HCT116 (cell line): ENCODE measurements at regions not wholly inside any gene's neighbourhood (a gene's known extent, or its start where the extent isn't known, plus 50 kb on each side); places are given as distances from the start of the nearest gene placed in this dataset.

Experiments
- ATAC-seq: fragments of 200-7000 bp; cut with Tn5 transposase; 2 replicates; pipeline ENCODE4 v1.9.1; 2020; ENCODE audit warnings: mild to moderate bottlenecking, moderate library complexity
- BruUV-seq: library from RNA; stranded (reverse); fragments of 400-500 nt; replicated peaks from 2 replicates; lab custom pipeline; 2021; lab: Mats Ljungman, UMichigan
- CTCF ChIA-PET: fragments of 300-600 bp; sonication (Branson Sonifier 250); formaldehyde crosslinking; loops from one replicate; lab custom pipeline; 2021; ENCODE audit warnings: antibody characterized with exemption; lab: Charles Lee
- POLR2A ChIA-PET: fragments of 300-600, 350-600 bp; sonication (Branson Sonifier 250); formaldehyde crosslinking; loops from one replicate; lab custom pipeline; 2021; ENCODE audit warnings: antibody characterized with exemption; lab: Charles Lee
- RAD21 ChIA-PET, 2 experiments: fragments of 300-600 bp; sonication (Branson Sonifier 250); formaldehyde crosslinking; loops; one replicate each; lab custom pipeline; 2023; ENCODE audit warnings: low total read pairs in 2 of 2; ENCODE audit not compliant: uncharacterized antibody in 2 of 2, unreplicated experiment in 2 of 2, low non-redundant PET in 1 of 2; lab: Charles Lee
- DNase-seq: peaks from one replicate; pipeline ENCODE4 v3.0.0-alpha.2; 2010; ENCODE audit warnings: low read depth, low spot score
- H2AFZ ChIP-seq: fragments of 200-600 bp; shearing (Covaris generic), sonication (generic); 2 replicates; pipeline ENCODE4 v1.6.1; 2017; ENCODE audit warnings: low read depth, mixed run types, mixed read lengths, antibody characterized with exemption, low read length; ENCODE audit not compliant: poor library complexity, severe bottlenecking
- H3K27ac ChIP-seq: 2 replicates; pipeline ENCODE4 v1.5.1; 2012; ENCODE audit warnings: low read depth, low read length
- H3K27me3 ChIP-seq: fragments of 200-600 bp; sonication (generic); 2 replicates; pipeline ENCODE4 v1.6.1; 2016; ENCODE audit warnings: mixed run types, low read length, mixed read lengths; ENCODE audit not compliant: insufficient read depth
- H3K36me3 ChIP-seq, 2 experiments: fragments of 200-500 bp in 1 of 2; fragments of 200-600 bp in 1 of 2; sonication (Bioruptor generic) in 1 of 2; sonication (generic) in 1 of 2; 2 replicates each; pipeline versions ENCODE4 v1.5.1 to v1.6.1; 2014 to 2016; ENCODE audit warnings: low read length in 2 of 2, inconsistent platforms in 1 of 2, mixed read lengths in 1 of 2, mixed run types in 1 of 2; ENCODE audit not compliant: insufficient read depth in 2 of 2, control insufficient read depth in 1 of 2
- H3K4me1 ChIP-seq, 2 experiments: fragments of 200-600 bp in 1 of 2; sonication (generic) in 1 of 2; 2 replicates each; pipeline versions ENCODE4 v1.5.1 to v1.6.1; 2012 to 2017; ENCODE audit warnings: low read length in 2 of 2, inconsistent platforms in 1 of 2, mild to moderate bottlenecking in 1 of 2, mixed read lengths in 1 of 2, mixed run types in 1 of 2, moderate library complexity in 1 of 2; ENCODE audit not compliant: insufficient read depth in 2 of 2, control insufficient read depth in 1 of 2
- H3K4me2 ChIP-seq: fragments of 200-600 bp; sonication (generic); 2 replicates; pipeline ENCODE4 v1.6.1; 2017; ENCODE audit warnings: mixed run types, low read length, mixed read lengths
- H3K4me3 ChIP-seq, 2 experiments: fragments of 200-600 bp in 1 of 2; sonication (generic) in 1 of 2; replicated peaks in 1 of 2; 2 replicates each; pipeline ENCODE4 v1.5.1; 2011 to 2016; ENCODE audit warnings: low read length in 2 of 2, control low read depth in 1 of 2, low read depth in 1 of 2, mild to moderate bottlenecking in 1 of 2, mixed read lengths in 1 of 2, mixed run types in 1 of 2
- H3K79me2 ChIP-seq: fragments of 200-600 bp; sonication (generic); 2 replicates; pipeline ENCODE4 v1.6.1; 2017; ENCODE audit warnings: mild to moderate bottlenecking, mixed run types, low read length, moderate library complexity, mixed read lengths; ENCODE audit not compliant: insufficient read depth
- H3K9ac ChIP-seq: fragments of 200-600 bp; sonication (generic); 2 replicates; pipeline ENCODE4 v1.6.1; 2016; ENCODE audit warnings: low read length, mixed read lengths
- H3K9me2 ChIP-seq: fragments of 200-600 bp; sonication (generic), shearing (Covaris generic); 2 replicates; pipeline ENCODE4 v1.6.1; 2017; ENCODE audit warnings: mixed run types, mild to moderate bottlenecking, moderate library complexity; ENCODE audit not compliant: insufficient read depth
- H3K9me3 ChIP-seq, 2 experiments: fragments of 200-500 bp in 1 of 2; fragments of 200-600 bp in 1 of 2; sonication (Bioruptor generic) in 1 of 2; sonication (generic) in 1 of 2; 2 replicates each; pipeline ENCODE4 v1.6.1; 2014 to 2017; ENCODE audit warnings: low read length in 2 of 2, mixed read lengths in 2 of 2, inconsistent platforms in 1 of 2, low read depth in 1 of 2, mild to moderate bottlenecking in 1 of 2, mixed run types in 1 of 2, moderate library complexity in 1 of 2; ENCODE audit not compliant: control insufficient read depth in 1 of 2, insufficient read depth in 1 of 2
- H4K20me1 ChIP-seq: fragments of 200-600 bp; sonication (generic), shearing (Covaris generic); 2 replicates; pipeline ENCODE4 v1.6.1; 2017; ENCODE audit warnings: mixed run types, mild to moderate bottlenecking, moderate library complexity; ENCODE audit not compliant: insufficient read depth
- CBX3 ChIP-seq: IDR thresholded peaks from 2 replicates; pipeline ENCODE4 v1.6.1; 2012; ENCODE audit warnings: low read depth
- CEBPB ChIP-seq: IDR thresholded peaks from 2 replicates; pipeline ENCODE4 v1.6.1; 2012; ENCODE audit warnings: low read depth
- CTCF ChIP-seq, 3 experiments: fragments of 200-600 bp in 1 of 3; sonication (generic) in 1 of 3; IDR thresholded peaks in 2 of 3; conservative IDR thresholded peaks in 1 of 3; 2 replicates each; pipeline ENCODE4 v1.5.1; 2012 to 2017; ENCODE audit warnings: low read depth in 2 of 3, low read length in 2 of 3, antibody characterized with exemption in 1 of 3, borderline replicate concordance in 1 of 3, control low read depth in 1 of 3, mild to moderate bottlenecking in 1 of 3, mixed read lengths in 1 of 3, mixed run types in 1 of 3, moderate library complexity in 1 of 3; ENCODE audit not compliant: insufficient read depth in 1 of 3
- EGR1 ChIP-seq: IDR thresholded peaks from 2 replicates; pipeline ENCODE4 v1.6.1; 2012; ENCODE audit warnings: low read depth
- ELF1 ChIP-seq: IDR thresholded peaks from 2 replicates; pipeline ENCODE4 v1.6.1; 2012; ENCODE audit warnings: low read depth, borderline replicate concordance
- EZH2 ChIP-seq: fragments of 200-600 bp; sonication (generic); IDR thresholded peaks from 2 replicates; pipeline ENCODE4 v1.6.1; 2017; ENCODE audit warnings: antibody characterized with exemption, mixed run types
- FOSL1 ChIP-seq: IDR thresholded peaks from 2 replicates; pipeline ENCODE4 v1.6.1; 2012; ENCODE audit warnings: low read depth
- JUND ChIP-seq: IDR thresholded peaks from 2 replicates; pipeline ENCODE4 v1.6.1; 2012
- POLR2A ChIP-seq: IDR thresholded peaks from 2 replicates; pipeline ENCODE4 v1.7.0; 2011; ENCODE audit warnings: borderline replicate concordance; ENCODE audit not compliant: insufficient read depth, insufficient read length; ENCODE audit errors: extremely low read depth
- RAD21 ChIP-seq: IDR thresholded peaks from 2 replicates; pipeline ENCODE4 v1.6.1; 2012; ENCODE audit warnings: low read depth, mild to moderate bottlenecking
- REST ChIP-seq: IDR thresholded peaks from 2 replicates; pipeline ENCODE4 v1.6.1; 2012; ENCODE audit warnings: low read depth
- SIN3A ChIP-seq: IDR thresholded peaks from 2 replicates; pipeline ENCODE4 v1.6.1; 2012; ENCODE audit warnings: low read depth
- SP1 ChIP-seq: IDR thresholded peaks from 2 replicates; pipeline ENCODE4 v1.6.1; 2012; ENCODE audit warnings: low read depth
- SRF ChIP-seq: IDR thresholded peaks from 2 replicates; pipeline ENCODE4 v1.6.1; 2012; ENCODE audit warnings: low read depth
- ZNF274 ChIP-seq: fragments of 200-500 bp; sonication (Bioruptor generic); IDR thresholded peaks from 2 replicates; pipeline ENCODE4 v1.6.1; 2014; ENCODE audit warnings: mild to moderate bottlenecking, low read depth, low read length, inconsistent platforms
- intact Hi-C: fragments of 100-400 bp; cut with micrococcal nuclease; formaldehyde crosslinking; loops from 2 replicates; pipeline ENCODE4 v1.10.0; 2022
- TF ChIP-seq, protein P1 (sequence below): IDR thresholded peaks from 2 replicates; pipeline ENCODE4 v1.6.1; 2012

DNA sequence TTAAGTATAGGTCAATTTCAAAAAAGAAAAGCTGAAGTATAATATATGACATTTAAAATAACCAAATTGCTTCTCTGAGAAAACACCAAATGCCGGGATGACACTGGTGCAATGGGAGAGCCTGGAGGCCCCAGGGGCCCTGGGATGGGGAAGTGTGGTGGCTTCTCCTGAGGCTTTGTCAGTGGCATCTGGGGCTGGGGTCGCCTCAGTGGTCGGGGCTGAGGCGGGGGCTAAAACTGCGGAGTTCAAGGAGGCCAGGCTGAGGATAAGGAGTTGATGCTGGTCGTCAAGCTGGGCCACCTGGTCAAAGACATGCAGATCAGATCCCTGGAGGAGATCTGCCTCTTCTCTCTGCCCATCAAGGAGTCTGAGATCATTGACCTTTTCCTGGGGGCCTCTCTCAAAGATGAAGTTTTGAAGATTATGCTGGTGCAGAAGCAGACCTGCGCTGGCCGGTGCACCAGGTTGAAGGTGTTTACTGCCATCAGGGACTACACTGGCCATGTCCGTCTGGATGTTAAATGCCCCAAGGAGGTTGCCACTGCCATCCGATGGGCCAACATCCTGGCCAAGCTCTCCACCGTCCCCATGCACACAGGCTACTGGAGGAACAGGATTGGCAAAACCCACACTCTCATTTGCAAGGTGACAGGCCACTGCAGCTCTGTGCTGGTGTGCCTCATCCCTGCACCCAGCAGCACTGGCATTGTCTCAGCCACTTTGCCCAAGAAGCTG lies 660.1 kb upstream of the CCDC179 start:
- Histone ChIP-seq H4K20me1 (no peaks in the 10 kb centered on the region), H3K27ac (no peak overlapping the region), H2AFZ (no peak overlapping the region), H3K9me2 (no peaks in the 10 kb centered on the region), H3K36me3 (no peaks in the 10 kb centered on the region), H3K4me3 (no peak overlapping the region), H3K27me3 (no peaks in the 10 kb centered on the region), H3K9me3 (peaks cover 0 to 7% of the 10 kb centered on the region in 2 experiments; a peak in 2 of 4 replicates), H3K4me1 (no peaks in the 10 kb centered on the region), H3K4me2 (no peak overlapping the region), H3K79me2 (no peaks in the 10 kb centered on the region), H3K9ac (no peak overlapping the region)
- no peak for TF ChIP-seq POLR2A
- TF ChIP-seq, protein P1, sequence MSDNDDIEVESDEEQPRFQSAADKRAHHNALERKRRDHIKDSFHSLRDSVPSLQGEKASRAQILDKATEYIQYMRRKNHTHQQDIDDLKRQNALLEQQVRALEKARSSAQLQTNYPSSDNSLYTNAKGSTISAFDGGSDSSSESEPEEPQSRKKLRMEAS: no peak
- no peak for ATAC-seq
- DNase-seq: no peak
- BruUV-seq: no TSS peak
- ChIA-PET POLR2A (no interaction called here), CTCF (no interaction called here), RAD21 (no interaction called here)
- intact Hi-C loops: no loop called here

DNA sequence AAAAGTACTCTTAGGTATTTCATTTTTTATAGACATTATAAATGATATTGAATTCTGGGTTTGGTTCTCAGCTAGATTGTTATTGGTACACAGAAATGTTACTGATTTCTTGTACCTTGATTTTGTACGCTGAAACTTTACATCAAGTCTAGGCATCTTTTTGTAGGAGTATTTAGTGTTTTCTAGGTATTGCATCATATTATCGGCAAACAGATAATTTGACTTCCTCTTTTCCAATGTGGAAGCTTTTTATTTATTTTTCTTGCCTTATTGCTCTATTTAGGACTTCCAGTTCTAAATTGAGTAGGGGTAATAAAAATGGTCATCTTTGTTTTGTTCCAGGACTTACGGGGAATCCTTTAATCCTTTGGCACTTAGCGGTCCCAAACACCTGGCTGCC lies 676.6 kb upstream of the CCDC179 start:
- RAD21 ChIA-PET: no interaction called here
- Histone ChIP-seq H2AFZ (no peak overlapping the region), H3K4me2 (no peak overlapping the region), H3K9ac (no peak overlapping the region), H3K9me3 (peaks cover 8 to 13% of the 10 kb centered on the region in 2 experiments; a peak in 2 of 4 replicates), H3K36me3 (no peaks in the 10 kb centered on the region), H3K27me3 (no peaks in the 10 kb centered on the region), H3K9me2 (no peaks in the 10 kb centered on the region), H3K4me3 (no peak overlapping the region), H3K4me1 (no peaks in the 10 kb centered on the region), H3K79me2 (no peaks in the 10 kb centered on the region), H4K20me1 (no peaks in the 10 kb centered on the region), H3K27ac (no peak overlapping the region)
- POLR2A ChIA-PET: no interaction called here
- no peak for DNase-seq
- no TSS peak for BruUV-seq
- CTCF ChIA-PET: no interaction called here
- no peak for ATAC-seq
- intact Hi-C loops: no loop called here
- TF ChIP-seq SRF: no peak
- TF ChIP-seq EZH2: no peak
- TF ChIP-seq FOSL1: no peak
- no peak for TF ChIP-seq CBX3
- TF ChIP-seq, protein P1: no peak
- TF ChIP-seq SIN3A: no peak
- no peak for TF ChIP-seq ELF1
- TF ChIP-seq CTCF (IDR thresholded peaks at IDR 0.05 in 2 of 3, conservative IDR thresholded peaks at IDR 0.05 in 1 of 3; ENCODE audit: borderline replicate concordance in 1 of 3, insufficient read depth in 1 of 3, low read depth in 2 of 3, low read length in 2 of 3): no peak
- no peak for TF ChIP-seq RAD21
- TF ChIP-seq SP1: no peak
- TF ChIP-seq REST: no peak
- TF ChIP-seq ZNF274: no peak
- TF ChIP-seq CEBPB: no peak
- no peak for TF ChIP-seq JUND
- no peak for TF ChIP-seq EGR1
